NCI-H1417 treated with DMSO at 0.1 percent for 48 hours (cell line): ENCODE measurements at regions not wholly inside any gene's neighbourhood (a gene's known extent, or its start where the extent isn't known, plus 50 kb on each side); places are given as distances from the start of the nearest gene placed in this dataset.

ENCODE experiments used
- DNase-seq: peaks from one replicate; lab custom pipeline; 2025; lab: John Stamatoyannopoulos, UW

DNA sequence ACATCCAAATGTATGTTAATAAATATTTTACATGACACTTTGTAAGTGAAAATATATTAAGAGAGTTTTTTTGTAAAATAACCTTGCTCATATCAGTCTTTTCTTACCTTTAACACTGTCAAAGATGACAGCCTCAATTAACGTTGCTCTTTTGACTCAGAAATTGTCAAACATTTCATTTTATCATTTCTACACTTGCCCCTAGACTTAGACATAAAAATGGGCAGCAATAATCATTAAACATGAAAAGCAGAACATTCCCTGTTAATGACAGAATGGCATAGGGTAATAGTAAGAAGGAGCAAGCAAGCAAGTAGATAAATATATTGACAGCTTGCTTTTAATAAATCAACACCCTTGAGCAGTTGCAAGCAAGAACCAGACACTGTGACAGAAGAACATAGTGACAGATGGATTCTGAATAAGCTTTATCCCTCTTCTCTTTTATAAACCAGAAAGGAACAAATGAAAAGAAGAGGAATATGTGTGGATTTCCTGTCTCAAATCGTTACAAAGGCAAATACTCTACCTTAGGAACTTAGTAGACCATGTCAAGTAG, 796.0 kb upstream of the CHD1 start:
- DNase-seq, result no peak

GRCh38 chr5:99721506-99721905, 792.7 kb upstream of the CHD1 start:
- DNase-seq, result no peak

GRCh38 chr5:99715921-99716320, 787.1 kb upstream of the CHD1 start:
- no peak for DNase-seq

GRCh38 chr5:99706160-99706559, 777.4 kb upstream of the CHD1 start:
- no peak for DNase-seq

GRCh38 chr5:99702565-99702964, 773.8 kb upstream of the CHD1 start:
- DNase-seq, result no peak

- DNase-seq, result no peak
Observed at GRCh38 chr5:99694884-99695283, 766.1 kb upstream of the CHD1 start.

- DNase-seq, result no peak
Observed at GRCh38 chr5:99686538-99686937, 757.7 kb upstream of the CHD1 start.

DNA sequence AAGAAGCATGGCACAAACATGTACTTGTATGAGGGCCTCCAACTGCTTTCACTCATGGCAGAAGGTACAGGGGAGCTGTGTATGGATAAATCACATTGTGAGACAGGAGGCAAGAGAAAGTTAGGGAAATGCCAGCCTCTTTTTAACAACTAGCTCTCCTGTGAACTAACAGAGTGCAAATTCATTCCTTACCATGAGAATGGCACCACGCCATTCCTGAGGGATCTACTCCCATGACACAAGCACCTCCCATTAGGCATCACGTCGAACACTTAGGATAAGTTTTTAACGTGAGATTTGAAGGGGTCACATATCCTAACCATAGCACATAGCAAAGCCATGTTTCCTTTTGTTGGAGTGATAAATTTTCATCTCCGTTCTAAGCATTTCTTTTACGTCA, 747.2 kb upstream of the CHD1 start:
- DNase-seq, result no peak

DNA sequence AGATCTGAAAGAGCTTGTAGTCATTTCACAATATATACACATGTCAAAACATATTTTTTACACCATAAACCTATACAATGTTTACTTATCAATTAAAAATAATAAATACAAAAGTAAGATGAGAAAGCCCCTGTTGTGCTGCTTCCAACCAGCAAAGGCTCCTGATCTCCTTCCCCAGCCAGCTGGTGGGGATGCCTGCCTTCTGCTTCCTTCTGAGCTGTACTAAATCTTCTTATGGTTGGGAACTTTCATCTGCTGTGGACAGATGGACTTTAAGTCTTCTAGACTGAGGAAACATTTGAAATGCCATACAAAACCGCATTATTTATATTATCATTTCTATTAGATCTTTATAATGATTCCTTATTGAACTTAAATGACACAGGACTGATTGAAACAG, 745.3 kb upstream of the CHD1 start:
- no peak for DNase-seq

GRCh38 chr5:99664972-99665371, 736.2 kb upstream of the CHD1 start:
- DNase-seq, result no peak

- DNase-seq, result no peak
Observed at GRCh38 chr5:99651298-99651697, 722.5 kb upstream of the CHD1 start.

GRCh38 chr5:99646011-99646647, 717.3 kb upstream of the CHD1 start:
- no peak for DNase-seq

- no peak for DNase-seq
Observed at GRCh38 chr5:99644822-99645221, 716.0 kb upstream of the CHD1 start.

GRCh38 chr5:99640646-99641045, 711.8 kb upstream of the CHD1 start:
- no peak for DNase-seq

DNA sequence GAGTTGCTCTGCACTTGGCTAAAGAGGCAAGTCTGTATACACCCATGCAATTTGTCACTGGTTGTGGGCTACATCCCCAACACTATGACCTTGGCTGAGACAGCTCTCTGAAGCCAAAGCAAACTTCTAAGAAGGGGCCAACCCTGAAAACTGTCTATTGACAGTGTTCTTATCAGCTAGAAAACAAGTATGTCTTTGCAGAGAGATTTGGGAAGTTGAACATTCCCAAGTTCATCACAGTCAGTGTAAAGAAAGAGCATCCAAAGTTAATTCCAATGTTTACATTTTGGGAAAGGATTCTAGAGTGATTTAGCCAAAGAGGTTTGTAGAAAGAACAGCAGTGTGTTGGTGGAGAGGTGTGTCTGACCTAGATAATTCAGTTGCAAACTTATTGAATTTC, 711.1 kb upstream of the CHD1 start:
- DNase-seq, result no peak

- no peak for DNase-seq
Observed at GRCh38 chr5:99636663-99637062, 707.9 kb upstream of the CHD1 start.

- no peak for DNase-seq
Observed at GRCh38 chr5:99621772-99622681, 693.2 kb upstream of the CHD1 start.

DNA sequence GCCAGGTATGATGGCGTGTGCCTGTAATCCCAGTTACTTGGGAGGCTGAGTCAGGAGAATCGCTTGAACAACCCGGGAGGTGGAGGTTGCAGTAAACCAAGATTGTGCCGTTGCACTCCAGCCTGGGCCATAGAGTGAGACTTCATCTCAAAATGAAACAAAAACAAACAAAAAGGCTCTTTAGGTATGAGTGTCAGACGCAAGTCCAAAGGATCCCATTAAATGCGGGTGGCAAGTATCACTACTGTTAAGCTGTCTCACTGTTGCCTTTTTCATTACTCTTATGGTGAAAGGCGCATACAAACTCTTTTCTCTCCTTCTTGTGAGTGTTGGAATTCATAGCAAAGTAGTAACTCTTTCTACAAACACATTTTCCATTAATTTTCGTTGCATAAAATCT, 688.5 kb upstream of the CHD1 start:
- no peak for DNase-seq

GRCh38 chr5:99614888-99615287, 686.1 kb upstream of the CHD1 start:
- DNase-seq, result no peak

GRCh38 chr5:99607124-99607523, 678.3 kb upstream of the CHD1 start:
- no peak for DNase-seq

DNA sequence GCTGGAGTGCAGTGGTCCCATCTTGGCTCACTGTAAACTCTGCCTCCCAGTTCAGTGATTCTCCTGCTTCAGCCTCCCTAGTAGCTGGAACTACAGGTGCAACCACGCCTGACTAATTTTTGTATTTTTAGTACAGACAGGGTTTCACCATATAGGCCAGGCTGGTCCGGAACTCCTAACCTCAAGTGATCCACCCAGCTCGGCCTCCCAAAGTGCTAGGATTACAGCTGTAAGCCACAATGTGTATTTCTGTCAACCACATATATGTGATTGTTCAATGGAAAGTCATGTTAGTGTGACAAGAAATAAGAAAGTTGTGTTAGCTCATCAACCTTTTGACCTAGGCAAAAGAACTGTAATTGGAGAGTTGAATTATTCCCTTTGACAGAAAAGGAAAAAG, 677.1 kb upstream of the CHD1 start:
- DNase-seq, result no peak

GRCh38 chr5:99600952-99601351, 672.1 kb upstream of the CHD1 start:
- DNase-seq, result no peak

DNA sequence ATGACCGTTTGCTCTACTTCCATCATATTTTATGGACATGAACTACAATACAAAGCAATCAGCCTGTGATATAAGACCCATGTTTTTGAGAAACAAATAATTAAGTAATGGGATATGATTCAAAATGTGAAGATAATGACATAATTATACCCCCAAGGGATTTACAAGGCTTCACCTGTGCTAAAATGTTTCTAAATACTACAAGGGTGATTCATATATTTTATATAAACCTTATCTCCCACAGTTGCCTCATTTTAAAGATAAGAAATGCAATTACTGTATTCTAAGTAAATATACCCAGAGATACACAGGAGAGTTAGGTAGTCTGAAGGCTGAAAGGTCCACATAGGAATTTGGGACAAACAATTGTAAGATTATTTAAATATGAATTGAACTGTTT, 662.0 kb upstream of the CHD1 start:
- no peak for DNase-seq
